GM18499 (cell line): ENCODE measurements at regions not wholly inside any gene's neighbourhood (a gene's known extent, or its start where the extent isn't known, plus 50 kb on each side); places are given as distances from the start of the nearest gene placed in this dataset.
"Not testable (repeated sequence)": the region's sequence is repeated elsewhere in the genome, so short reads cannot be mapped to it uniquely, and the experiment has no call there.

Experiments
- ATAC-seq: cut with Tn5 transposase; IDR thresholded peaks from one replicate; pipeline ENCODE4 v1.9.1; 2021; ENCODE audit warnings: moderate number of reproducible peaks; ENCODE audit not compliant: insufficient read depth, unreplicated experiment

DNA sequence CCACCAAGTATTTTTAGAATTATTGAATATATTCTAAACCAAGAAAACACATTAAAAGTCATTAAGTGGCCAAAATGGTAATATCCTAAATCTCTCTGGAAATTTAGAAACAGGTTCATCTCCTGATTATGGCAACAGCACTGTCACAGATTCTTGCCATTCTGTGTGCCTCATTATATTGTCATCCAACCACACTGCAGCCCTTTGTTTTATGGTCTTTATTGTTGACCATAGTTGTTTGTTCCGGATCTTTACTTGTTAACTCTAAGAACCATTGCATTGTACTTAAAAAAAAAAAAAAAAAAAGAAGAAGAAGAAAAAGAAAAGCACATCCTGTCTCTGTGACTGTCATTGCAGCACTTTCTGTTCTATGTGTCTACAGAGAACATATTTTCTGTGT lies 822.1 kb upstream of the ADGRL3 start:
- no peak for ATAC-seq

DNA sequence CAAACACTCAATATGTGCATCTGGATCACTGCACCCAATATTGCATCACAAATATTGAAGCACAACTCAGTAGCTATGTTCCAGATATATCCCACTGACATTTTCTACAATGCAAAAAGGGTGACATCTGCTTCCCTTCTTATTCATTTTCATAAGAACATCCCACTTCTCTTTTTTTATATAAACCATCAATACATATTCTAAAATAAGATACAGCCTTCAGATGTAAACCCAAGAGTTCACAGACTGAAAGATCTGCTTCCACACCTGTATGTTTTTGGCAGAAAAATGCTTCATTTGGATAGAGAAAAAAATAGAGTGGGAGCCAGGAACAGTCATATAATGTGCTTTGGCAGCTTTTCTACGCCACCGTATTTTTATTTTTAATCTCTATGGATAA lies 815.6 kb upstream of the ADGRL3 start:
- no peak for ATAC-seq

DNA sequence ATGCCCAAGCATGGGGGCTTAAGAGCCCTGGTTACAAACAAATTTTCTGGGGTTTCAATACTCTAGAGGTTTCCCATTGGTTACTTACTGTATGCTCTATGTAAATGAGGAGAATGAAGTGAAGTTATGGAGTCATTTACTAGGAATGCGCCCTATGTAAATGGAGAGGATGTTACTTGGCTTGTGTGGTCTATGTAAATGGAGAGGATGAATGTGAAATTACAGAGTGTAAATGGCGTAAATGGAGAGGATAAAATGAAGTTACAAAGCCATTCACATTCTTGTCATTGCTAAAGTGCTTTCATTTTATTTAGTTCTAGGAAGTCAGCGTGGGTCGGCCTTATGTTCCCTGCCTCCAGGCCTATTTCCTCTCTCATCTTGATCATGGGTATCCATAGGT lies 810.5 kb upstream of the ADGRL3 start:
- ATAC-seq, result no peak

DNA sequence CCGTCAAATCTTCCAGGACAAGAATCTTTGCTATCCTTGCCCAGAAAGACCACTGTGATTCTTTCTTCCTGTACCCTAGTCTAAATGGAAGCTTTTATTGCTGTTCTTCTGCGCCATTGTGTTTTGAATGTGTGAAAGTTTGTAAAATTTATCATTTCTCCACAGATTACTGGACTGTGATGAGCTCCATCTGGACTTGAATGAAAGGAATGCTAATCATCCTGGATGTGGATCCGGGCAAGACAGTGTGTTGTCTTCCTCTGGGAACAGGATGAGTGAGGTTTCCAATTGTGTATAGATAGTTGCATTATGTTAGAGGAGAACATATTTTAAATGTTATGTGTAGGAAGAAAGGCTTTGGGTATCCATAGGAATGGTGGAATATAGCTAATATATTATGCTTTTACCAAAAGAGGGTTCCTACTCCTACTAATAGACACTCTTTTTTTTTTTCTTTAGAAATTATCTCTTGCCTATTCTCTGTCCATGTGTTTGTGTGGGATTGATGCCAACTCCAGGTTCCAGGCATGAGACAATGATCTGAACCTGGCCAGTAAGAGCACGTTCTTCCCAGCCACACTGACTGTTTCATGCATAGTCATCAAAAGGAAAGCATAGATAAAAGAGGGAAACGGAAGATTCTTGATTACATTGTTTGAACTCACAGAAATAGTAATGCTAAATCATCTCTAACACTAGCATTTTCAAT lies 803.6 kb upstream of the ADGRL3 start:
- ATAC-seq, result no peak

DNA sequence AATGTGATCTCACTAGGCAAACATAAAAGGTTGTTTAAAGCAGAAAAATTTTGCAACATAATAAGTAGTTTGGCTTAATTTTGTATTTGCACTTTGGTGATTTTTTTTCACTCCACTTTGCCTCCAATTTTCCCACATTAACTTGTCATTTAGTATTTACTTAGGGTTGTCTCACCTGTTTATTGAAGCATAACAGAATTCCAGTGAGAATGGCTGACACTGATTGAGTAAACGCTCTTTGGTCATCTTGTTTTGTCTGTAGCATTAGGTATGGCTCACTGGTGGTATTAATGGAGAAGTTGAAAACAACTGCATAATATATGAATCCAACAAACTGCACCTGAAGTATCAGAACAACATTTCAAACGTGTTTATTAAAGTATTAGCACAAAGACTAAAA lies 799.5 kb upstream of the ADGRL3 start:
- no peak for ATAC-seq

DNA sequence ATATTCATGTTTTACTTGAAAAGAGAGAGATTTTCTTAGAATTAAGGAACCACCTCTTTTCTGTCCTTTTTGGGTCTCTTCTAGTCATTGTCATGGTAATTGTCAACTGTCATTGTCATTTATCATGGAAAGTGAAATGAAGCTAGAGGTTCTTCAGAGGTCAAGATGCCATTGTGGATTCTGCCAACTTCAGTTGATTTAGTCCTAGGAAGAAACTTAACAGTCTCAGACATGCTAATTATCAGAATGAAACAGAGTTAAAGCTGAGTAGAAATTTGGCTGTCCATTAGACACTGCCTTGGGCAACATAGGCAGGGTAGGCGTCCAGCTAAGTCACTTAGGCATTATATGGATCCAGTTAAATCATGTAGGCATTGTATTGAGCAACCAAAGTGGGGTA lies 796.1 kb upstream of the ADGRL3 start:
- ATAC-seq, result no peak

DNA sequence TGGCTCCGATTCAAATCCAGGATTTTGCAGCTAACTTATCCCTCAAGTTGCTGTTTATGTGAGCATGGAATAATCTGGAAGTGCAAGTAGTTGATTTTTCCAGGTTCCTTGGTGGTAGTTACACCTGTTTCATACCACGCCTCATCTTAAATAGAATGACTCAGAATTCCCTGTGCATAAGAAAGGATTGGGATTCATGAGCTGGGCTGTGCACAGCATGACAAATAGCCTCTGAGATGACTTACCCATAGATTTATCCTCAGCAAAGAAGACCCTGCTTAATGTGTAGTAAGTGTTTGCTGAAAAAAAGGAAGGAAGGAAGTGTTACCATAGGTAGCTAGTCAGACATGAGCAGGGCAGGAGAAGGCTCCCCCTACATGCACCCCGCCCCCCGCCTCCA lies 777.7 kb upstream of the ADGRL3 start:
- ATAC-seq, result no peak

DNA sequence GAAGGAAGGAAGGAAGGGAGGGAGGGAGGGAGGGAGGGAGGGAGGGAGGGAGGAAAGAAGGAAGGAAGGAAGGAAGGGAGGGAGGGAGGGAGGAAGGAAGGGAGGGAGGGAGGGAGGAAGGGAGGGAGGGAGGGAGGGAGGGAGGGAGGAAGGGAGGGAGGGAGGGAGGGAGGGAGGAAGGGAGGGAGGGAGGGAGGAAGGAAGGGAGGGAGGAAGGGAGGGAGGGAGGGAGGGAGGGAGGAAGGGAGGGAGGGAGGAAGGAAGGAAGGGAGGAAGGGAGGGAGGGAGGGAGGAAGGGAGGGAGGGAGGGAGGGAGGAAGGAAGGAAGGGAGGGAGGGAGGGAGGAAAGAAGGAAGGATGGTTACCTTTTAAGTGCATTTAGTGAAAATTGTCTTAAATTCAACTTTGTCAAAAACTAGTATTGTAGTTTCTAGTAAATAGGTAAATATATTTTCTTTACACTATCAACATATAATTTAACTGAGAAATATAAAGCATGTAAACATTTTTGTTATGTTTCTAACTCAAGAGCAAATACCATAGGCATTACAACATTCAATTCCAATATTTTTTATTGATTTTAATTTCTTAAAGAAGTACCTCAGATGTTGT lies 776.4 kb upstream of the ADGRL3 start:
- not testable (repeated sequence) for ATAC-seq

DNA sequence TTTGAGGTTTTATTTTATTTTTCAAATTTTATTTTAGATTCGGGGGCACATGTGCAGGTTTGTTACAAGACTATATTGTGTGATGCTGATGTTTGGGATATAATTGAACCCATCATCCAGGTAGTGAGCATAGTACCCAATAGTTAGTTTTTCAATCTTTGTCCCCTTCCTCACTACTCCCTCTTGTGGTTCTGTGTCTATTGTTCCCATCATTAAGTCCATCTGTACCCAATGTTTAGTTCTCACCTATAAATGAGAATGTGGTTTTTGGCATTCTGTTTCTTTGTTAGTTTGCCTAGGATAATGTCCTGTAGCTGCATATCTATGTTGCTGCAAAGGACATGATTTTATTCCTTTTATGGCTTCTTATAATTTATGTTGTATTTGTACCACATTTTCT lies 767.2 kb upstream of the ADGRL3 start:
- no peak for ATAC-seq

DNA sequence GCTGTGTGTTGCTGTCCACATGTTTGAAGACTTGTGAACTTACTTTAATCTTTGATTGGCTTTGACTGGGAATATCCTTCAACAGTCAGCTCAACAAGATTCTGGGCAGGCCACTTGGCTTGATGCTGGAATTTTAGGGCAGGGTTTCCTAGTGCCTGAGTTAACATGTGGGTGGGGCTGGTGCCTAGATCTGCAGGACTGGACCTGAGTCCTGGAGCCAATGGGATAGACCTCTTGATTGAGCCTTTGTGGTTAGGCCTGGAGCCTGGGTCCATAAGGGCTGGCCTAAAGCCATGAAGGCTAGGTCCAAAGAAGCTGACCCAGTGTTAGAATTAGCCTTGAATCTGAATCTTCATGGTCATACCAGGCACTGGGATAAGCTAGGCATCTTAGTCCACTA lies 757.1 kb upstream of the ADGRL3 start:
- ATAC-seq, result no peak

DNA sequence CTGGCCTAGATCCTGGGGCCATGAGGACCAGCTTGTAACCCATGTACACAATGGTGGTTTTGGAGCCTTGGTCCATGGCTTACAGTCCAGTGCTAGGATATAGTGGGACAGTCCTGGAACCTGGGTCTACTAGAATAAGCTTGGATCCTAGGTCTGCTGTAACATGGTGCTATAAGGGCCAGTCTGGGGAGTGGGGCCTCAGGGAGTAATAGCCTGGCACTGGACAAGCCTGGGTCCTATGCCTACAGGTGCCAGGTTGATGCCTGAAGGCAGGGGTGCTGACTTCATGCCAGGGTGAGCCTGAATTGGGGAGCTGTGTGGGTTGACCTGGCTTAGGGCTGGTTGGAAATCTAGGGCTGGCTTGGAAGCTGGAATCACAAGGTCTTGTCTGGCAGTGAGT lies 756.3 kb upstream of the ADGRL3 start:
- ATAC-seq, result no peak

DNA sequence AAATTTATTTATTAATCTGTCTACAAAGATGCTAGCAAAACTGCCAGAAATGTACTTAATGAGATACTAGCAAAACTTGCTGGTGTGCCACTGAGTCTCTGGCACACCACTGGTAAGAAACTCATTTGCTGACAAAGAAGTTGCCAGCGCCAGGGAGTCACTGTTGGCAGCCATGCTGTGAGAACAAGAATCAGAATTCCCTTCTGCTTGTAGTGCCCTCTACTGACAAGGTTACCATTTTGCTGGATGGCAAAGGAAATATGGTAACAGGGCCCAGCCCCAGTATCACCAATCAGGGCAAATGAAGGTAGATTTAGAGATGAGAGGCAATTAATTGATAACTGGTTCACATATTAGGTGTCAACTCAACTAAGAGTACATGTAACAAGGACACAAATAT lies 750.1 kb upstream of the ADGRL3 start:
- no peak for ATAC-seq

DNA sequence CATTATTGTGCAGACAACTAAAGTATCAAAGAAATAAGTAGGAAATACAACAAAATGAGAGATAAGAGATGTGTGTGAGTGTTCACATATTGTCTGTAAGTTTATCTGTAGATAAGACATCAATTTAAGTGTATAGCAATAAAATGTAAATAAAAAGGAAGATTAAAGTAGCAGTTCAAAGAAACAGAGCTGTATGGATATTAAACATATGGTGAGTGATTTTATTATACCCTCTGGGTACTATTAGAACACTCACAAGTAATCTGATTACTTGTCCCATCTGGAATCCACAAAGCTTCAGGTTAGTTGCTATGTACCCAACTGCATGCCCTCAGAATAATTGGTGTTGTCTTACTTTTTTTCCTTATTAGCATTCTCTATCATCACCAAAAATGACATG lies 747.9 kb upstream of the ADGRL3 start:
- ATAC-seq, result no peak

DNA sequence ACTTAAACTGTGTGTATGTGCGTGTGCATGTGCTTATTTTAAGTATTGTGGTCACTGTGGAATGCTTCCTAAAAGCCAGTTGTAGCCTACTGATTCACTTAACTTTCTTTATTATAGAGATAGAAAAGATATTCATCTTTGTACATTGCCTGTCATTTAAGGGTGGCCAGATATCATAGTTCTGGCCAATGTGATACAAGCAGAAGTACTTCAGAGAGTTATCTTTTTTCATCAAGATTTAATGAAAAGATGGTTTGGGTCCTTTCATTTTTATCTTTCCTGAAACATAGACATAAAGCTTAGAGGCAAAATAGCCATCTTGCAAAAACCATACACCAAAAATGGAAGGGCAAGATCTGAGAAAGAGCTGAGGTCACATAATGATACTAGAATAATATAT lies 744.7 kb upstream of the ADGRL3 start:
- no peak for ATAC-seq

DNA sequence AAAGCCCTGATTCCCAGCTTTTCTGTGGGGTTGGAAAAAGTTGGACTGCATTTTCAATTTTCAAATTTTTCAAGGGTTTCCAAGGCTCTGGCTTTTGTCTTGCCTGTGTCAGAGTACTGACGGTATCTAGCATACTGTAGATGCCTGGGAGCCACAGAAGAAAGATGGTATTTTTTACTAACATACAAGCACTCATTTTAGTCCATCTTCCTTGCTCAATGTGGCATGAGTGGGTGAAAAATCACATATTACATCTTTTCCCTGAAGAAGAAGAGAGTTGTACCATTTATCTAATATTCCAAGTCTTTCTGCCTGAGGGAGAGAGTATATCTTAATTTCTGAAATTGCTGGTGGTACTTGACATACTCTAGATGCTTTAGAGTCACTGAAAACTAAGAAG lies 738.6 kb upstream of the ADGRL3 start:
- no peak for ATAC-seq

DNA sequence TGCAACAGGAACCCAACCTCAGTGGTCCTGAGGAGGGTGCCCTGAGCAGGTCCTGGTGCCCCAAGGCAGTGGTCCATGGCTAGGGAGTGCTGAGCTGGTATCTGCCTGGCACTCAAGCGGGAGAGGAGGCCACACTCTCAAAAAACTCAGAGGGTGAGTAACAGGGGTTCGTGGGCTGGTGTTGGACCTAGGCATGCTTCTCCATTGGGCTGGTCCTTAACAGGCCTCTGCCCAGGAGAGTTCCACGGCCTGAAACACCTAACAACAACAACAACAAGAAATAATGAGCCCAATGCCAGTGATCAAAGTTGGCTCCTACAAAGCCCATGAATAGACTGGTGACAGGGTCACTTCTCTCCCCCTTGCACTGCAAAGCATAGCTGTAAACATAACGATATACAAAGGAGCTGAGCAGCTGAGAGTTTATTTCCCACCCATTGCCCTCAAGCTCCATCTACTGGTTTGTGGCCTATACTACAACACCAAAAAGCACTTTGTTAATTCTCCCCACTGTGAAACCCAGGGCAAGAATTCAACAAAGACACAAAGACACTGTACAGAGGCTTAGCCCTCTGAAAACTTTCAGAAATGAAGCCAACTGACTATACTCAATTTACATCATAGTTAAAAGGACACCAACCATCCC lies 736.1 kb upstream of the ADGRL3 start:
- no peak for ATAC-seq

DNA sequence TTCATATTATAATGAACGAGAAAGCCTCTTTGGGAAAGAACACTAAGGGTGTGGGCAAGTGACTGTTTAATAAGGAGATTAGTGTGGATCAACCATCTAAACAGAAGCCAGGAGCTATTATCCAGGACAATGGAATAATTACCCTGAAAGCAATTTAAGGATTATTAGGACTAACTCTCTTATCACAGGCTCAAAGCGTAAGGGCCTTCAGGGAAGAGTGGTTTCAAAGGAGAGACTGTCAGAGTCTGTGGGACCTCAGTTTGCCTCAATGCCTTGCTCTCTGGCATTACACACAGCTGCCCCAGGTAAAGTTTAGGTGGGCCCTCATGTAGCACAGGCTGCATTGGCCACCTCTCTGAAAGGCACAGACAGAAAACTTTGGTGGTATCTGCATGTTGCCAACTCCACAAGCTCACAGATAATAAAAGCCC lies 717.2 kb upstream of the ADGRL3 start:
- no peak for ATAC-seq

DNA sequence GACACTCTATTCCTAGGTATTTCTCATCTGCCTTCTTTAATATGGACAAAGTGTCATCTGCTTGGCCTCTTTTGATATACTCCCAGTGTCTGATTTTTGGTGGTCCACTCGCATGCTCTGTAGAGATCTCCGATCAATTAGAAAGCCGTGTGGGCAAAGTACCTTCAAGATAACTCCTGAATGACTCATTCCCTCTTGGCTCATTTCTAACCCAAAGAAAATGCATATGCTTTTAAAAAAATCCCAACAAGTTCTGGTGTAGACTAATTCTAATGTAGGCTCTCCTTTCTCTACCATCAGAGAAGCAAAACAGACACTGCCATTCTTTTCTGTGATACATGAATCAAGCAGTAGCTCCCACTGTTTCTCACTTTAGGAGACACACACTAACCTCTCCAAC lies 714.9 kb upstream of the ADGRL3 start:
- ATAC-seq, result no peak

DNA sequence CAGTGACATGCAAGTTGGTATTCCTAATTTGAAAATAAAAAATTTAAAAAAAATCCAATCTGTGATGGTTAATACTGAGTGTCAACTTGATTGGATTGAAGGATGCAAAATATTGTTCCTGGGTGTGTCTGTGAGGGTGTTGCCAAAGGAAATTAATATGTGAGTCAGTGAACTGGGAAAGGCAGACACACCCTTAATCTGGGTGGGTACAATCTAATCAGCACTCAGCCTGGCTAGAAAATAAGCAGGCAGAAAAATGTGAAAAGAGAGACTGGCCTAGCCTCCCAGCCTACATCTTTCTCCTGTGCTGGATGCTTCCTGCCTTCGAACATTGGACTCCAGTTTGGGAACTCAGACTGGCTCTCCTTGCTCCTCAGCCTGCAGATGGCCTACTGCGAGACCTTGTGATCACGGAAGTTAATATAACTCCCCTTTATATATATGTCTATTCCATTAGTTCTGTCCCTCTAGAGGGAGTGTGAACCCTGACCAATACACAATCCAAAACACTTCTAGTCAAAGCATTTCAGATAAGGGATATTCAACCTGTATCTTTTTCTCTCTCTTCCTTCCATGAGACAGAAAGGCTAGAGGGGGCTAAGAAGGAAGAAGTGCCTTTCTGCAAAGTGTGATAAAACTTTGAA lies 712.9 kb upstream of the ADGRL3 start:
- not testable (repeated sequence) for ATAC-seq

DNA sequence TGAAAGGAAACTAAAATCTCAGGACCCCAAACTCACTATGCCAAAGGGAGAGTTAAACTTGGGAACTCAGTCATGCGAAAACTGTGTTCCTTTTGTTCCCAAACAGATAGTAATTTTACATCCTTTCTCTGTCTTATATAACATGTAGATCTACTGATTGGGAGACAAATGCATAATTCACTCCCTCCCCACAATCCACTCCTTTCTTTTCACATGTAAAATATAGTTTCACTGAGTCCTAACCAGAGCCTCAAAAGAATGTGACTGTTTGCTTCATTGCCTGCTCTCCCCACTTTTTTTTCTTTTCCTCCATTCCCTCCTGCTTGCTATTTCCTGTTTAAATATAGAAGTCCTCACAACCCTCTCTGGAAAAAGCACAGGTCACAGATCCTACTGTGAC lies 699.3 kb upstream of the ADGRL3 start:
- no peak for ATAC-seq

DNA sequence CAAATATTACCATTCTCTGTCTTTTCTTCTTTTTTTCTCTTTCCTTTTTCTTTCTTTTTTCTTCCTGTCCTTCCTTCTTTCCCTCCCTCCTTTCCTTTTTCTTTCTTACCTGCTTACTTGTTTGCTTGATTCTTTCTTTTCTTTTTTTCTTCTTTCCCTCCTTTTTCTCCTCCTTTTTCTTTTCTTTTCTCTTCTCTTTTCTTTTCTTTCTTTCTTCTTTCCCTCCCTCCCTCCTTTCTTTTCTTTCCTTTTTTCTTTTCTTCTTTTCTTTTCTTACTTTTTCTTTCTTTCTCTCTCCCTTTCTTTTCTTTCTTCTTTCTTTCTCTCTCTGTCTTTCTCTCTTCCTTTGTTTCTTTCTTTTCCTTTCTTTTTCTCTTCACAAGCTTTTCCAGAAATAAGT lies 697.4 kb upstream of the ADGRL3 start:
- no peak for ATAC-seq
